IMR-90 (cell line): ENCODE measurements at regions not wholly inside any gene's neighbourhood (a gene's known extent, or its start where the extent isn't known, plus 50 kb on each side); places are given as distances from the start of the nearest gene placed in this dataset.

ENCODE experiments used
- ATAC-seq: fragments of 200-7000 bp; cut with Tn5 transposase; 2 replicates; pipeline ENCODE4 v1.9.1; 2020; ENCODE audit warnings: low read depth, mild to moderate bottlenecking, moderate library complexity
- BruUV-seq: library from RNA; stranded (reverse); fragments of 400-500 nt; replicated peaks from 2 replicates; lab custom pipeline; 2021; lab: Mats Ljungman, UMichigan
- CTCF ChIA-PET: fragments of 300-600 bp; formaldehyde crosslinking; extraction: SDS; loops from one replicate; lab custom pipeline; 2021; ENCODE audit warnings: antibody characterized with exemption; lab: Yijun Ruan, JAX
- POLR2A ChIA-PET: fragments of 300-600 bp; sonication (Branson Sonifier 250); formaldehyde crosslinking; loops from one replicate; lab custom pipeline; 2022; ENCODE audit warnings: antibody characterized with exemption; ENCODE audit not compliant: unreplicated experiment; lab: Charles Lee
- DNase-seq: peaks from one replicate; pipeline ENCODE4 v3.0.0; 2013
- H2AFZ ChIP-seq: replicated peaks from 2 replicates; pipeline ENCODE3; 2013; ENCODE audit warnings: low read length, mild to moderate bottlenecking; ENCODE audit not compliant: poor library complexity
- H2AK5ac ChIP-seq: 2 replicates; pipeline ENCODE4 v1.6.1; 2013; ENCODE audit warnings: low read depth, low read length, inconsistent platforms
- H2AK9ac ChIP-seq: replicated peaks from 2 replicates; pipeline ENCODE3; 2013; ENCODE audit warnings: mild to moderate bottlenecking, low read depth, low read length, moderate library complexity; ENCODE audit not compliant: poor library complexity
- H2BK120ac ChIP-seq: 2 replicates; pipeline ENCODE4 v1.6.1; 2013; ENCODE audit warnings: low read depth, low read length, inconsistent platforms
- H2BK15ac ChIP-seq: 3 replicates; pipeline ENCODE4 v1.6.1; 2013; ENCODE audit warnings: low read depth, low read length, inconsistent platforms
- H2BK20ac ChIP-seq: 2 replicates; pipeline ENCODE4 v1.6.1; 2013; ENCODE audit warnings: low read depth, mild to moderate bottlenecking, inconsistent platforms, low read length, moderate library complexity
- H2BK5ac ChIP-seq: 2 replicates; pipeline ENCODE4 v1.6.1; 2013; ENCODE audit warnings: mild to moderate bottlenecking, low read depth, low read length, inconsistent platforms; ENCODE audit not compliant: poor library complexity, severe bottlenecking
- H3K14ac ChIP-seq: replicated peaks from 2 replicates; pipeline ENCODE4 v1.6.1; 2013; ENCODE audit warnings: low read depth, low read length, inconsistent platforms
- H3K18ac ChIP-seq: 2 replicates; pipeline ENCODE4 v1.6.1; 2013; ENCODE audit warnings: low read depth, low read length, control low read depth
- H3K23ac ChIP-seq: 2 replicates; pipeline ENCODE4 v1.6.1; 2013; ENCODE audit warnings: low read depth, low read length, inconsistent platforms
- H3K27ac ChIP-seq: 2 replicates; pipeline ENCODE4 v1.5.1; 2013; ENCODE audit warnings: mild to moderate bottlenecking, control low read depth, low read length; ENCODE audit not compliant: insufficient read depth
- H3K27me3 ChIP-seq: 2 replicates; pipeline ENCODE4 v1.6.1; 2013; ENCODE audit warnings: low read length; ENCODE audit not compliant: control insufficient read depth, insufficient read depth
- H3K36me3 ChIP-seq: 2 replicates; pipeline ENCODE4 v1.6.1; 2013; ENCODE audit warnings: low read length, mixed read lengths; ENCODE audit not compliant: control insufficient read depth, insufficient read depth
- H3K4ac ChIP-seq: 2 replicates; pipeline ENCODE4 v1.6.1; 2013; ENCODE audit warnings: low read depth, low read length, inconsistent platforms
- H3K4me1 ChIP-seq: 2 replicates; pipeline ENCODE4 v1.6.1; 2013; ENCODE audit warnings: low read length, mixed read lengths; ENCODE audit not compliant: control insufficient read depth, insufficient read depth
- H3K4me2 ChIP-seq: 2 replicates; pipeline ENCODE4 v1.6.1; 2013; ENCODE audit warnings: low read depth, mild to moderate bottlenecking, control low read depth, low read length, moderate library complexity
- H3K4me3 ChIP-seq: 2 replicates; pipeline ENCODE4 v1.5.1; 2013; ENCODE audit warnings: low read depth, mild to moderate bottlenecking, control low read depth, low read length, moderate library complexity; ENCODE audit not compliant: insufficient read depth
- H3K56ac ChIP-seq: 2 replicates; pipeline ENCODE4 v1.6.1; 2013; ENCODE audit warnings: low read length, inconsistent platforms; ENCODE audit not compliant: insufficient read depth; ENCODE audit errors: extremely low read depth
- H3K79me1 ChIP-seq, 2 experiments: 2 replicates each; pipeline ENCODE4 v1.6.1; 2013; ENCODE audit warnings: low read length in 2 of 2, inconsistent platforms in 1 of 2, low read depth in 1 of 2
- H3K9ac ChIP-seq: 2 replicates; pipeline ENCODE4 v1.6.1; 2013; ENCODE audit warnings: low read depth, low read length, control low read depth
- H3K9me1 ChIP-seq: 2 replicates; pipeline ENCODE4 v1.6.1; 2013; ENCODE audit warnings: low read length, inconsistent platforms; ENCODE audit not compliant: insufficient read depth
- H3K9me3 ChIP-seq: 2 replicates; pipeline ENCODE4 v1.6.1; 2013; ENCODE audit warnings: low read length; ENCODE audit not compliant: control insufficient read depth, insufficient read depth
- H4K20me1 ChIP-seq: 2 replicates; pipeline ENCODE4 v1.6.1; 2013; ENCODE audit warnings: low read length, inconsistent platforms; ENCODE audit not compliant: insufficient read depth
- H4K5ac ChIP-seq: 2 replicates; pipeline ENCODE4 v1.6.1; 2013; ENCODE audit warnings: mild to moderate bottlenecking, low read depth, low read length, control low read depth
- H4K8ac ChIP-seq, 2 experiments: 2 replicates each; pipeline ENCODE4 v1.6.1; 2013; ENCODE audit warnings: low read depth in 2 of 2, low read length in 2 of 2, control low read depth in 1 of 2, inconsistent platforms in 1 of 2
- H4K91ac ChIP-seq: 2 replicates; pipeline ENCODE4 v1.6.1; 2013; ENCODE audit warnings: low read depth, low read length, inconsistent platforms; ENCODE audit not compliant: insufficient read depth
- BHLHE40 ChIP-seq: fragments of 150-350 bp; IDR thresholded peaks from 2 replicates; pipeline ENCODE4 v1.6.1; 2016; ENCODE audit warnings: mild to moderate bottlenecking, low read depth, low read length
- CEBPB ChIP-seq: IDR thresholded peaks from 2 replicates; pipeline ENCODE4 v1.6.1; 2012; ENCODE audit warnings: low read depth, low read length, improper control_type of control experiment
- FOS ChIP-seq: fragments of 150-350 bp; IDR thresholded peaks from 2 replicates; pipeline ENCODE4 v1.6.1; 2016; ENCODE audit warnings: low read depth, low read length
- MAZ ChIP-seq: IDR thresholded peaks from 2 replicates; pipeline ENCODE4 v1.6.1; 2012; ENCODE audit warnings: low read depth, mild to moderate bottlenecking, low read length, improper control_type of control experiment, moderate library complexity, borderline replicate concordance
- MXI1 ChIP-seq: IDR thresholded peaks from 2 replicates; pipeline ENCODE4 v1.6.1; 2012; ENCODE audit warnings: low read depth, mild to moderate bottlenecking, low read length, moderate library complexity, borderline replicate concordance
- POLR2A ChIP-seq: IDR thresholded peaks from 2 replicates; pipeline ENCODE4 v1.6.1; 2012; ENCODE audit warnings: mild to moderate bottlenecking, low read depth, low read length
- RCOR1 ChIP-seq: IDR thresholded peaks from 2 replicates; pipeline ENCODE4 v1.6.1; 2012; ENCODE audit warnings: mild to moderate bottlenecking, low read length, improper control_type of control experiment; ENCODE audit not compliant: insufficient replicate concordance
- RFX5 ChIP-seq: IDR thresholded peaks from 2 replicates; pipeline ENCODE4 v1.8.0; 2012; ENCODE audit warnings: low read depth, mild to moderate bottlenecking, low read length, moderate library complexity
- SMC3 ChIP-seq: fragments of 150-350 bp; IDR thresholded peaks from 2 replicates; pipeline ENCODE4 v1.6.1; 2016; ENCODE audit warnings: low read depth, mild to moderate bottlenecking, antibody characterized with exemption, low read length, moderate library complexity
- WGBS, 2 experiments: methylation state at CpG; one replicate each; pipeline versions ENCODE4 v1.1.5 to v1.1.7; 2013; ENCODE audit warnings: missing lambda C conversion rate in 2 of 2; ENCODE audit not compliant: insufficient read length in 1 of 2; ENCODE audit errors: extremely low coverage in 2 of 2; 5-methylcytosine and 5-hydroxymethylcytosine counted together
- dilution Hi-C: fragments of 300-500 bp; cut with HindIII; formaldehyde crosslinking; loops from one replicate; pipeline ENCODE4 v1.14.3; 2018; ENCODE audit warnings: low sequenced_read_pairs; ENCODE audit not compliant: unreplicated experiment
- in situ Hi-C: fragments of 300-500 bp; cut with MboI; formaldehyde crosslinking; loops from 3 replicates; pipeline ENCODE4 v1.14.3; 2019; ENCODE audit warnings: low sequenced_read_pairs, inconsistent platforms, mixed read lengths
- intact Hi-C: fragments of 100-400 bp; cut with micrococcal nuclease; formaldehyde crosslinking; loops from 2 replicates; pipeline ENCODE4 v1.10.0; 2022
- TF ChIP-seq, protein P1 (sequence below): fragments of 150-350 bp; IDR thresholded peaks from 2 replicates; pipeline ENCODE4 v1.6.1; 2017; ENCODE audit warnings: mild to moderate bottlenecking, antibody characterized with exemption, low read length, low read depth
- TF ChIP-seq, protein P2 (sequence below): fragments of 150-350 bp; IDR thresholded peaks from 2 replicates; pipeline ENCODE4 v1.6.1; 2016; ENCODE audit warnings: low read depth, mild to moderate bottlenecking, low read length, moderate library complexity, borderline replicate concordance
- TF ChIP-seq, protein P3 (sequence below): conservative IDR thresholded peaks from 2 replicates; pipeline ENCODE4 v1.5.1; 2012; ENCODE audit warnings: mild to moderate bottlenecking, low read depth, low read length, improper control_type of control experiment

- dilution Hi-C loops (no loop called here), intact Hi-C loops (no loop called here), in situ Hi-C loops (no loop called here)
- no peak overlapping the region for H4K8ac ChIP-seq
- no peak overlapping the region for H2BK15ac ChIP-seq
- TF ChIP-seq BHLHE40 (no peak), MXI1 (no peak), FOS (no peak), CEBPB (no peak), MAZ (no peak), RFX5 (no peak), RCOR1 (no peak), POLR2A (no peak), SMC3 (no peak)
- TF ChIP-seq, protein P1, sequence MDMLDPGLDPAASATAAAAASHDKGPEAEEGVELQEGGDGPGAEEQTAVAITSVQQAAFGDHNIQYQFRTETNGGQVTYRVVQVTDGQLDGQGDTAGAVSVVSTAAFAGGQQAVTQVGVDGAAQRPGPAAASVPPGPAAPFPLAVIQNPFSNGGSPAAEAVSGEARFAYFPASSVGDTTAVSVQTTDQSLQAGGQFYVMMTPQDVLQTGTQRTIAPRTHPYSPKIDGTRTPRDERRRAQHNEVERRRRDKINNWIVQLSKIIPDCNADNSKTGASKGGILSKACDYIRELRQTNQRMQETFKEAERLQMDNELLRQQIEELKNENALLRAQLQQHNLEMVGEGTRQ, result no peak
- TF ChIP-seq, protein P2, sequence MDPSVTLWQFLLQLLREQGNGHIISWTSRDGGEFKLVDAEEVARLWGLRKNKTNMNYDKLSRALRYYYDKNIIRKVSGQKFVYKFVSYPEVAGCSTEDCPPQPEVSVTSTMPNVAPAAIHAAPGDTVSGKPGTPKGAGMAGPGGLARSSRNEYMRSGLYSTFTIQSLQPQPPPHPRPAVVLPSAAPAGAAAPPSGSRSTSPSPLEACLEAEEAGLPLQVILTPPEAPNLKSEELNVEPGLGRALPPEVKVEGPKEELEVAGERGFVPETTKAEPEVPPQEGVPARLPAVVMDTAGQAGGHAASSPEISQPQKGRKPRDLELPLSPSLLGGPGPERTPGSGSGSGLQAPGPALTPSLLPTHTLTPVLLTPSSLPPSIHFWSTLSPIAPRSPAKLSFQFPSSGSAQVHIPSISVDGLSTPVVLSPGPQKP, result no peak
- TF ChIP-seq, protein P3, sequence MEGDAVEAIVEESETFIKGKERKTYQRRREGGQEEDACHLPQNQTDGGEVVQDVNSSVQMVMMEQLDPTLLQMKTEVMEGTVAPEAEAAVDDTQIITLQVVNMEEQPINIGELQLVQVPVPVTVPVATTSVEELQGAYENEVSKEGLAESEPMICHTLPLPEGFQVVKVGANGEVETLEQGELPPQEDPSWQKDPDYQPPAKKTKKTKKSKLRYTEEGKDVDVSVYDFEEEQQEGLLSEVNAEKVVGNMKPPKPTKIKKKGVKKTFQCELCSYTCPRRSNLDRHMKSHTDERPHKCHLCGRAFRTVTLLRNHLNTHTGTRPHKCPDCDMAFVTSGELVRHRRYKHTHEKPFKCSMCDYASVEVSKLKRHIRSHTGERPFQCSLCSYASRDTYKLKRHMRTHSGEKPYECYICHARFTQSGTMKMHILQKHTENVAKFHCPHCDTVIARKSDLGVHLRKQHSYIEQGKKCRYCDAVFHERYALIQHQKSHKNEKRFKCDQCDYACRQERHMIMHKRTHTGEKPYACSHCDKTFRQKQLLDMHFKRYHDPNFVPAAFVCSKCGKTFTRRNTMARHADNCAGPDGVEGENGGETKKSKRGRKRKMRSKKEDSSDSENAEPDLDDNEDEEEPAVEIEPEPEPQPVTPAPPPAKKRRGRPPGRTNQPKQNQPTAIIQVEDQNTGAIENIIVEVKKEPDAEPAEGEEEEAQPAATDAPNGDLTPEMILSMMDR, result no peak
- POLR2A ChIA-PET, result no interaction called here
- DNase-seq (no peak), ATAC-seq (no peak)
- no peak overlapping the region for H3K18ac ChIP-seq
- no peak overlapping the region for H4K91ac ChIP-seq
- CTCF ChIA-PET, result no interaction called here
- H2BK120ac ChIP-seq, result no peak overlapping the region
- H3K4me1 ChIP-seq, result no peaks in the 10 kb centered on the region; the same call in 1 of the 2 replicates
- no peak overlapping the region for H3K9ac ChIP-seq
- no peak overlapping the region for H3K27ac ChIP-seq
- no peaks in the 10 kb centered on the region for H4K20me1 ChIP-seq
- no peak overlapping the region for H2BK20ac ChIP-seq
- H2AFZ ChIP-seq, result no peak overlapping the region
- peaks cover 10% of the 10 kb centered on the region for H3K27me3 ChIP-seq
- no peak overlapping the region for H2AK5ac ChIP-seq
- no peaks in the 10 kb centered on the region for H3K9me1 ChIP-seq
- H3K4me2 ChIP-seq, result no peak overlapping the region
- no peaks in the 10 kb centered on the region for H3K9me3 ChIP-seq
- no peak overlapping the region for H2AK9ac ChIP-seq
- no peaks in the 10 kb centered on the region for H3K36me3 ChIP-seq
- H4K5ac ChIP-seq, result no peak overlapping the region
- no peak overlapping the region for H3K56ac ChIP-seq
- H3K79me1 ChIP-seq, result no peaks in the 10 kb centered on the region
- H2BK5ac ChIP-seq, result no peak overlapping the region
- H3K4me3 ChIP-seq, result no peak overlapping the region
- no peak overlapping the region for H3K14ac ChIP-seq
- no peak overlapping the region for H3K23ac ChIP-seq
- 84% methylated on average over 9 of the region's 25 CpGs; no CpG with 5 or more reads in 1 of the 2 experiments for WGBS, 2 experiments
- BruUV-seq, result no TSS peak
- H3K4ac ChIP-seq, result no peak overlapping the region
These were observed 191.6 kb downstream of the MYLK4 start for GRCh38 chr6:2558861-2559801.
